ENCODE measurements at regions not wholly inside any gene's neighbourhood (a gene's known extent, or its start where the extent isn't known, plus 50 kb on each side); places are given as distances from the start of the nearest gene placed in this dataset.

- Histone ChIP-seq H3K27me3 (peaks cover 0 to 16% (median 0%) of the 10 kb centered on the region in 7 donors), H3K9me3 (no peaks in the 10 kb centered on the region), H3K27ac (no peak overlapping the region), H3K36me3 (no peaks in the 10 kb centered on the region), H3K4me1 (no peaks in the 10 kb centered on the region), H3K4me3 (no peak overlapping the region)
- TF ChIP-seq CTCF (IDR thresholded peaks at IDR 0.05): no peak
- 67 to 69% methylated on average over 2 of the region's 2 CpGs for WGBS, 2 donors
- ATAC-seq: no peak
- no peak for DNase-seq
- intact Hi-C loops (cut with DNase I): no loop called here
Measured at GRCh38 chr15:98142572-98142971, 182.1 kb downstream of the ARRDC4 start.

- Histone ChIP-seq H3K9me3 (no peaks in the 10 kb centered on the region), H3K4me1 (no peaks in the 10 kb centered on the region), H3K4me3 (no peak overlapping the region), H3K27ac (no peak overlapping the region), H3K27me3 (peaks cover 0 to 13% (median 0%) of the 10 kb centered on the region in 7 donors), H3K36me3 (no peaks in the 10 kb centered on the region)
- 79% methylated on average over 4 of the region's 4 CpGs for WGBS, 2 donors
- intact Hi-C loops (cut with DNase I): no loop called here
- no peak for TF ChIP-seq CTCF (IDR thresholded peaks at IDR 0.05)
- ATAC-seq: no peak
- DNase-seq: no peak
Measured at GRCh38 chr15:98143116-98143515, 182.6 kb downstream of the ARRDC4 start.

- no peaks in the 10 kb centered on the region for H3K36me3 ChIP-seq
- no peaks in the 10 kb centered on the region for H3K4me1 ChIP-seq
- H3K27ac ChIP-seq: no peak overlapping the region
- TF ChIP-seq CTCF (IDR thresholded peaks at IDR 0.05): no peak
- no peak overlapping the region for H3K4me3 ChIP-seq
- peaks cover 0 to 15% (median 0%) of the 10 kb centered on the region in 7 donors for H3K27me3 ChIP-seq
- intact Hi-C loops (cut with DNase I): no loop called here
- DNase-seq (no peak), ATAC-seq (no peak)
- H3K9me3 ChIP-seq: no peaks in the 10 kb centered on the region
- WGBS, 2 donors: 67 to 78% methylated on average over 2 of the region's 2 CpGs
Measured at GRCh38 chr15:98144388-98144787, 183.9 kb downstream of the ARRDC4 start.

- peaks cover 0 to 15% (median 0%) of the 10 kb centered on the region in 7 donors for H3K27me3 ChIP-seq
- ATAC-seq (no peak), DNase-seq (no peak)
- no peak overlapping the region for H3K27ac ChIP-seq
- no peaks in the 10 kb centered on the region for H3K36me3 ChIP-seq
- H3K4me1 ChIP-seq: no peaks in the 10 kb centered on the region
- 73 to 76% methylated on average over 17 of the region's 17 CpGs for WGBS, 2 donors
- no peak overlapping the region for H3K4me3 ChIP-seq
- no peak for TF ChIP-seq CTCF (IDR thresholded peaks at IDR 0.05)
- intact Hi-C loops (cut with DNase I): no loop called here
- no peaks in the 10 kb centered on the region for H3K9me3 ChIP-seq
Measured at GRCh38 chr15:98146031-98146820, 185.7 kb downstream of the ARRDC4 start.

All from heart right ventricle (tissue), 16 donors.